GM19035 (cell line): ENCODE measurements at regions not wholly inside any gene's neighbourhood (a gene's known extent, or its start where the extent isn't known, plus 50 kb on each side); places are given as distances from the start of the nearest gene placed in this dataset.
"Not testable (repeated sequence)": the region's sequence is repeated elsewhere in the genome, so short reads cannot be mapped to it uniquely, and the experiment has no call there.

Experiments used
- ATAC-seq: cut with Tn5 transposase; IDR thresholded peaks from one replicate; pipeline ENCODE4 v1.9.1; 2021; ENCODE audit not compliant: unreplicated experiment

- no peak for ATAC-seq
These were observed 499.8 kb upstream of the CDH11 start for GRCh38 chr16:65621640-65622039.

DNA sequence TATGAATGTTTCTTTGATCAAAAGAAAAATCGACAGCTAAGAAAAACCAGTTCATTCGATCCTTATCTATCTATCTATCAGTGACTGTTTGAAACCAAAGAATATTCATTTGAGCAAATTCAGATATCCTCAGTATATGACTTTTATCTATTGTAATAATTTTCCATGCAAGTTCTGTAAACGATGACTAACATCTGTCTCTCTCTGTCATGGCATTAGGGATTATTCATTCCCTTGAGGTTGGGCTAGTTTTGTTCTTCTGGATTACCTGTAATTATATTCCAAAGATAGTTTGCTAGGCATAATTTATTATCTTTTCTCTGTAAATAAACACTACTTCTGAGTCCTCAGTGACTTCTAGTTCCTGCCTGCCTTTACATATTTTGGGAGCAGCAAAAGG is 497.7 kb upstream of the CDH11 start:
- ATAC-seq: no peak

GRCh38 chr16:65618931-65619330 is 497.1 kb upstream of the CDH11 start:
- ATAC-seq: no peak

GRCh38 chr16:65618333-65618732 is 496.5 kb upstream of the CDH11 start:
- no peak for ATAC-seq

DNA sequence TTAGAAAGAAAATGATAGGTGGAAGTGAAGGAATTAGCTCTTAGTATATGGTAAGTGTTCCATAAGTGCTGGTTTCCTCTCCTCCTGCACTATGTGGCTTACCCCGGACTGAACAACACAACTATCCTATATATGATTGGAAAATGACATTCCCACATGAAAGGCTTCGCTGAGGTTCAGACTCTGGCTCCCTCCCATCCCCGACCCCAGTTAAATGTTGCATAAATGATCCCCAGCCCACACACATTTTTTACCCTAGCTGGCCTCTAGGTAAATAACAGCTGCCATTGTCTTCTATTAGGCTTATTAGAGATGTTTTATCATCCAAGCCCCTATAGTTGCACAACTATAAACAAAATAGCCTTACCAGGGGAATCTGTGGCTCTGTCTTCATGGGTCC is 495.6 kb upstream of the CDH11 start:
- no peak for ATAC-seq

DNA sequence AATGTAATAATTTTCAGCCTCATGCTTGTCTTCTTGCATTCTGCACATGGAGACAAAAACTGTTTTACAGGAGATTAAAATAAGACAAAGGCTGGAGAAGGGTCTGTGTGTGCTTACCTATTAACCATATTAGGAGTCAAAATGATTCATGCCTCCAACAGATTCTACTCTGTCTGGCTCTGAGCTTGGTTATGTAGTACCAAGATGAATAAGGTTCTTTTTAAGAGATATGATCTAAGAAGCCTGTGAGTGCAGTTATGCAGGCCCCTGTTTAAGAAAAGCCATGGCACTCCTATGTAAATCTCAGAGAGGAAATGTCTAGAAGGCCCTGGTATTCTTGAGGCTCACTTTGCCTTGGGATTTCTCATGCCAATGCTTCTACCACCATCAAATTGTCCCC is 486.6 kb upstream of the CDH11 start:
- ATAC-seq: no peak

DNA sequence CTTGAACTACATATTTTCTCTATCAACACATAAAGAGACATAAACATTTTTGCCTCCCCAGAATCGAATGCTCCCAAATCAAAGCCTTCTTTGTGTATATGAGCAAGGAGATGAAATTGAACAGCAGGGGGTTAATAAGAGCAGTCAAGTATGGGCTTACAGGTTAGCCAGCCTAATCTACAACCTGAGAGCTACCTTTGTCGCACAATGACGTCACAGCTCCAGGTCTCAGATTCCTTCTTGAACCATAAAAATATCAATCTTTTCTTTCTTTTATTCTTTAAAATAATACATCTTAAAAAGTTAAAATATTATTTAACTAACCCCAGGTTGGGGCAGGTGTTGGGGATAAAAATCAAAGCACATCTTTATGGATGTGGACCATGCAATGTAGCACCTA is 482.9 kb upstream of the CDH11 start:
- ATAC-seq: no peak

- ATAC-seq: no peak
These were observed 479.9 kb upstream of the CDH11 start for GRCh38 chr16:65601781-65602180.

DNA sequence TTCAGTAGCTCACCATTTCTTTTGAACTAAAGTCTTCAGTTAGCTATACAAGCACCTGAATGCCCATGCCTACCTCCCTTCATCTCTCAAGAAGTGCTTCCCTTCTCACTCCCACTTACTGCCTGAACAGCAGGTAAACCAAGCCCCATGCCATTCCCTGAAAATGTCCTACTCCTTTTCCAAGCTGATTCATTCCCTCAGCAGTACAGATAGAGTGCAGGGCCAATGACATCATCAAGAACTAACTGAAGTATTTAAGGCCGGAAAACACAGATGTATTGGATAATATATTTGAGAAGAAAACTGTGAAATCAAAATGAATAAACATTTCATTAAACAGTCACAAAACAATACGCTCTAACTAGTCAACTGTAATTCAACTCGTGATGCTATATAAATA is 478.8 kb upstream of the CDH11 start:
- no peak for ATAC-seq

DNA sequence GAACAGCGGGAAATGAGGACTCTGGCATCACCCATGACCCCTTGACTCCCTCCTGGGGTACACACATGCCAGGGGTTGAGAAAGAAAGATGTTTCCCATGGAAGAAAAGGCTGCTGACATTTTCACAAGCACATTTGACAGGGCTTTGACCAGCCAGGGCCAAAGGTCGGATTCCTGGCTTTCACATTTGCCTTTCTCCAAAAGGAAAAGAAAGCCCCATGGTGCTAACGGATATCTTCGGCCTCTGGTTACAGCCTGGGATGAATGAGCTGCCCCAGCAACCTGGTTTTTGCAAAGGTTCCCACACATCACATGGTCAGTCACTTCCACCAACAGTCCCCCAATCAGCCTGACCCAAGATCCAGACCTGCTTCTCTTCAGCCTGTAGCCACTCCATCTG is 478.2 kb upstream of the CDH11 start:
- no peak for ATAC-seq

GRCh38 chr16:65598621-65599020 is 476.8 kb upstream of the CDH11 start:
- no peak for ATAC-seq

DNA sequence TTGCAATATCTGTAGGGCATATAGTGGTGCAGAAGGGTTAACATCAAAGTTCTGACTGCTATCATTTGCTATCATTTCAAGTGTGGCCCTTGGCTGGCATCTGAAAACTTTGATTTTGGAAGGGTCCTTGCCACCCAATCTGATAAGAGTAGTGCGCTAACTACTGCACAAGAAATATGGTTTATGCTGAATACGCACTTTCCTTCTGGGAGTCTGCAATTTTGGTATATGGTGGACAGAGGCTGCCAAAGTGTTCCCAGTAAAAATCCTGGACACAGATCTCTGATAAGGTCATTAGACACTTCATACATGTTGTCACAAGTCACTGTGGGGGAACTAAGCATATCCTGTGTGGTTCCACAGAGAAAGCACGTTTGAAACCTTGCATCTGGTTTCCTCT is 461.6 kb upstream of the CDH11 start:
- no peak for ATAC-seq

DNA sequence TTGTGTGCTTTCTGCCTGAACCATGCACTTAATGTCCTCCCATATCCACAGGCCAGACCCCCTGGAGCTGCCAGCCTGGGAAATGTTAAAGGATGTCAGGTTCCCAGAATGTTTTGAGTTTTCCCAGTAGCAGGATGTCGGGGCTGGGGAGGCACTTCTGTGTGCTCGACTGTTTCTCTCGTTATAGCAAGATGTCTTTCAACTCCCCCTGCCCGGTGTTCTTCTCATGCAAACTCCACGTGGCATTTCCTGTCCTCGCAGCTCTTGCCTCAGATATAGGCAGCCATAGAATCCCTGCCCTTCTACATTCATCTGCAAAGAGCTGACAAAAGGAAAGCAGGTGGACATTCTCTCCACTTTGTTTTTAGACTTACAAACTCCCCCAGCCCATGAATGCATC is 457.2 kb upstream of the CDH11 start:
- no peak for ATAC-seq

GRCh38 chr16:65576631-65577030 is 454.8 kb upstream of the CDH11 start:
- ATAC-seq: no peak

GRCh38 chr16:65576139-65576538 is 454.3 kb upstream of the CDH11 start:
- no peak for ATAC-seq

DNA sequence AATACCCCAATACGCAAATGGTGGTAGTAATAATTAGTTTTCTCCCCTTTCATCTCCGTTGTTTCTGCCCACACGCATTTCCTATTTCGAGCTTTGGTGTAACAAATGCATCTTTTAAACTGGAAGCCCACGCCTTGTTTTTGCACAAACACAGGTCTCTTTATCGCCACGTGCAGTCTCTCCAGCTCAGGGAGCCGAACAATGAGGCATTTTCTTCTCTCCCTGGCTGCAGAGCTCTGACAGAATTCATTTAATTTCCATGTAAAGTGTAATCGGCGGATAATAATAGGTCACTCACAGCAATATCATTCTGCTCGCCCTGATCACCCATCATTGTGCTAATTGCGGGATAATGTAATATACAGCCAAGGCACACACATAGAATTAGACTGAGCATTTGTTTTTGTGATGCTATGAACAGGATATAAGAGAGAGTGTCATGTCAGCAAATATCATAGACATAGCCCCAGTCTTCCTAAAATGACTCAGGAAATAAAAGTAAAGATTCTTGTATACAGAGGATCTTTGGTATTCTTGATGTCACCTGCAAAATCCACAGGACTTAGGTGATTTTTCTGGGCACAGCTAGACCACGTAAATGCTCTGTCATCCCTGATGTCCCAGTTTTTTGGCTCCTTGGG is 452.6 kb upstream of the CDH11 start:
- ATAC-seq: no peak

- ATAC-seq: no peak
These were observed 450.3 kb upstream of the CDH11 start for GRCh38 chr16:65572156-65572555.

GRCh38 chr16:65570261-65570660 is 448.4 kb upstream of the CDH11 start:
- no peak for ATAC-seq

DNA sequence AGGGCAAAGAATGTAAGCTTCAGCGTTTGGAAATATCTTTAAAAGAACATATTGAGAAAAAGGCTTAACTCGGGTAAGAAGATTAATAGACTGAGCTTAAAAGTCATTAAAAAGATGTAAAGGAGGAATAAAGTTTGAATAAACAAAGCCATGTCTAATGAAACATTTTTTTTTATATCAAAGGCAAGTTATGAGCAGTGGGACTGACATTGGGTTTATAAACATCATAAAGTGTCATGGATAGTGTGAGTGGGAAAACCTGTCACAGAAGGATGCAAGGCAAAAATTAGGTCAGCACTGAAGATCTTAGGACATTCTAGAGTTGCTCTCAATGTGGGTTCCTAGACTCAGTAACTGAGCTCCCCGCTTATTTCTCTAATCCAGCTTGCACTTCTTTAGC is 438.0 kb upstream of the CDH11 start:
- ATAC-seq: no peak

GRCh38 chr16:65549689-65550088 is 427.8 kb upstream of the CDH11 start:
- not testable (repeated sequence) for ATAC-seq

- ATAC-seq: no peak
These were observed 426.6 kb upstream of the CDH11 start for GRCh38 chr16:65548470-65548869.

DNA sequence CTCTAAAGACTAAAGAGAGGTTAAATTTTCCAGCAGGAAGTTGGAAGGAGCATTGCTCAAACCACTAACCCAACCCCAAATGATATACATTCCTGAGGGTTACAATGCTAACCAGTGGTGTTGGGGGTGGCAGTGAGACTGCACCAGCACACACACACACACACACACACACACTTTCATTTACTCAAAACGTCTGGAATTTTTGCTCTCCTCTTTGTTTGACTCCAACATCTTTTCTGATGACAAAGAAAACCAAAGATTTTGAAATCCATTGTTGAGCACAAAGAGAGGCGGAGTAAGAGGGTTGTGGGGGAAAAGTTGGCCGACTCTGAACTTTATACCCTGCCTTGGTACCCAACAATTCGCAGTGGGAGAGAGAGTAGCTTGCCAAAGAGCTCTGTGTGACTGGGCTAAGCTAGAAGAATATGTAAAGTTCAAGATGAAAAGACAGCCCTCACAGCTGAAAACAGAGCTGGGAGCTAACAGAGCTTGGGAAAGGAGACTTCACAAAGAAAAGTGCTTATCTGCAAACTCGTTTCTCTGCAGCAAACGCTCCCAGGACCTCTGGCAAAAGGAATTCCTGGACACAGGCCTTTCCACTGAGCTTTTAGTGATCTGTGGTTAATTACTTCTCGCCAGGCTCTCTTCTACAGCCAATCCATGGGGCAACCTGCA is 426.0 kb upstream of the CDH11 start:
- no peak for ATAC-seq

GRCh38 chr16:65546353-65546791 is 424.5 kb upstream of the CDH11 start:
- ATAC-seq: no peak
